ENCODE measurements at regions not wholly inside any gene's neighbourhood (a gene's known extent, or its start where the extent isn't known, plus 50 kb on each side); places are given as distances from the start of the nearest gene placed in this dataset.

DNA sequence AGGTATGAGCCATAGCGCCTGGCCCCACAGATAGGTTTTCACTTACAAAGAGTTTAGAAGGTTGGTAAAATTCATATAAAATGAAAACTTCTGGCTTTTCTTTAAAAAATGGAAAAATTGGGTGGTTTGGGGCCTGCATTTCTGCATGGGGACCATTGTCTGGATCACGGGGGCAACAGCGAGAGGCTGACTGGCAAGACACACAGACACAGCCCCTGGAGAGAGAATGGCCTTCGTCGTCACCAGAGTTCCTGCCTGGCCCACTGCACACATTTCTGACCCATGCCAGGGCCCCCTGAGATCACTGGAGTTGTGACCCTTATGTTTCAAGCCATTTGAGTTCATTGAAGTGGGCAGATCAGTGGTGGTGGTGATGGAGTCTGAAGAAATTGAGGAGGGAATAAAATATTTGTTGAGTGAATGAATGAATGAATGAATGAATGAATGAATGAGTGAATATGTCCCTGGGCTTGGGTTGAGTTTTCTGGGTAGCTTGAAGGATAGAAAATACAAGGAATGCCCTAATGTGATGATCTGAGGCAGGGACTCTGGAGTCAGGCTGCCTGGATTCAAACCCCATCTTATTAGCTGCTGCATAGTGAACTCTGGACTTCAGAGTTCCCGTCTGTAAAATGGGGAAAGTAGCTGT is 173.8 kb downstream of the ZFP64 start:
- TF ChIP-seq, protein P1, sequence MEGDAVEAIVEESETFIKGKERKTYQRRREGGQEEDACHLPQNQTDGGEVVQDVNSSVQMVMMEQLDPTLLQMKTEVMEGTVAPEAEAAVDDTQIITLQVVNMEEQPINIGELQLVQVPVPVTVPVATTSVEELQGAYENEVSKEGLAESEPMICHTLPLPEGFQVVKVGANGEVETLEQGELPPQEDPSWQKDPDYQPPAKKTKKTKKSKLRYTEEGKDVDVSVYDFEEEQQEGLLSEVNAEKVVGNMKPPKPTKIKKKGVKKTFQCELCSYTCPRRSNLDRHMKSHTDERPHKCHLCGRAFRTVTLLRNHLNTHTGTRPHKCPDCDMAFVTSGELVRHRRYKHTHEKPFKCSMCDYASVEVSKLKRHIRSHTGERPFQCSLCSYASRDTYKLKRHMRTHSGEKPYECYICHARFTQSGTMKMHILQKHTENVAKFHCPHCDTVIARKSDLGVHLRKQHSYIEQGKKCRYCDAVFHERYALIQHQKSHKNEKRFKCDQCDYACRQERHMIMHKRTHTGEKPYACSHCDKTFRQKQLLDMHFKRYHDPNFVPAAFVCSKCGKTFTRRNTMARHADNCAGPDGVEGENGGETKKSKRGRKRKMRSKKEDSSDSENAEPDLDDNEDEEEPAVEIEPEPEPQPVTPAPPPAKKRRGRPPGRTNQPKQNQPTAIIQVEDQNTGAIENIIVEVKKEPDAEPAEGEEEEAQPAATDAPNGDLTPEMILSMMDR (IDR thresholded peaks at IDR 0.05) = no peak
- TF ChIP-seq POLR2AphosphoS5 (IDR thresholded peaks at IDR 0.05) = no peak
- no peak for TF ChIP-seq POLR2A (IDR thresholded peaks at IDR 0.05)
